ENCODE measurements at regions not wholly inside any gene's neighbourhood (a gene's known extent, or its start where the extent isn't known, plus 50 kb on each side); places are given as distances from the start of the nearest gene placed in this dataset.

DNA sequence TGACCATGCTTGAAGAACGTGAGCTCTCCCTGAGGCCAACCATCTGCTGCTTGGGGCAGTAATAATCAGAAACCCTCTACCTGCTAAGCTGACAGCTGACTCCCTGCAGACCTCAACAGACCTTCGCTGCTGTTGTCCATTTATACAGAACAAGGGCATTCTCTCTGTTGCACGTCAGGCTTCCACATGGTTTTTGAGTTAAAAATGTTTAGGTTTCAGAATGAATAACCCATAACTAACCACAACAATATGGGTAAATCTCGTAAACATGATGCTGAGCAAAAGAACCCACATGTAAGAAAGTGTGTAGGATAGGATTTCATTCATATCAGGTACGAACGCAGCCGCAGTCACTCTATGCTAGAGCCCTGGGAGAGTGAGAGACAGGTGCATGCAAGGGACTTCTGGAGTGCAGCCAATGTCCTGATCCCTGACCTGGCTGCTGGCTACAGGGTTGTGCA is 348.5 kb downstream of the MED10 start:
- H3K9ac ChIP-seq (ENCODE audit: extremely low read depth, low read length, poor library complexity, severe bottlenecking): no peak overlapping the region
- H3K9me3 Mint-ChIP-seq: no peaks in the 10 kb centered on the region
- no peak overlapping the region for H3K4me3 ChIP-seq (ENCODE audit: low read length)
- 71 to 88% methylated on average over 4 to 7 of the region's 7 CpGs for WGBS, 2 experiments (ENCODE audit: insufficient coverage in 1 of 2, insufficient read length in 1 of 2)
- TF ChIP-seq, protein P1, sequence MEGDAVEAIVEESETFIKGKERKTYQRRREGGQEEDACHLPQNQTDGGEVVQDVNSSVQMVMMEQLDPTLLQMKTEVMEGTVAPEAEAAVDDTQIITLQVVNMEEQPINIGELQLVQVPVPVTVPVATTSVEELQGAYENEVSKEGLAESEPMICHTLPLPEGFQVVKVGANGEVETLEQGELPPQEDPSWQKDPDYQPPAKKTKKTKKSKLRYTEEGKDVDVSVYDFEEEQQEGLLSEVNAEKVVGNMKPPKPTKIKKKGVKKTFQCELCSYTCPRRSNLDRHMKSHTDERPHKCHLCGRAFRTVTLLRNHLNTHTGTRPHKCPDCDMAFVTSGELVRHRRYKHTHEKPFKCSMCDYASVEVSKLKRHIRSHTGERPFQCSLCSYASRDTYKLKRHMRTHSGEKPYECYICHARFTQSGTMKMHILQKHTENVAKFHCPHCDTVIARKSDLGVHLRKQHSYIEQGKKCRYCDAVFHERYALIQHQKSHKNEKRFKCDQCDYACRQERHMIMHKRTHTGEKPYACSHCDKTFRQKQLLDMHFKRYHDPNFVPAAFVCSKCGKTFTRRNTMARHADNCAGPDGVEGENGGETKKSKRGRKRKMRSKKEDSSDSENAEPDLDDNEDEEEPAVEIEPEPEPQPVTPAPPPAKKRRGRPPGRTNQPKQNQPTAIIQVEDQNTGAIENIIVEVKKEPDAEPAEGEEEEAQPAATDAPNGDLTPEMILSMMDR (conservative IDR thresholded peaks at IDR 0.05): no peak
- H3K4me1 Mint-ChIP-seq: no peaks in the 10 kb centered on the region
- no peaks in the 10 kb centered on the region for H3K36me3 ChIP-seq (ENCODE audit: control insufficient read depth, insufficient read depth, low read length)
- H3K27me3 ChIP-seq (ENCODE audit: control insufficient read depth, insufficient read depth, low read length, poor library complexity, severe bottlenecking): no peaks in the 10 kb centered on the region
- no peak overlapping the region for H3K27ac ChIP-seq (ENCODE audit: low read depth, low read length)
- no peaks in the 10 kb centered on the region for H3K9me3 ChIP-seq (ENCODE audit: control insufficient read depth, low read length)
- H3K4me1 ChIP-seq (ENCODE audit: control insufficient read depth, insufficient read depth, low read length): no peaks in the 10 kb centered on the region
- H3K36me3 Mint-ChIP-seq (ENCODE audit: low read depth): no peaks in the 10 kb centered on the region
- no peak overlapping the region for H3K27ac Mint-ChIP-seq
- H3K4me3 Mint-ChIP-seq: no peak overlapping the region
- no peak for DNase-seq
- H3K27me3 Mint-ChIP-seq (ENCODE audit: insufficient read depth): no peaks in the 10 kb centered on the region

DNA sequence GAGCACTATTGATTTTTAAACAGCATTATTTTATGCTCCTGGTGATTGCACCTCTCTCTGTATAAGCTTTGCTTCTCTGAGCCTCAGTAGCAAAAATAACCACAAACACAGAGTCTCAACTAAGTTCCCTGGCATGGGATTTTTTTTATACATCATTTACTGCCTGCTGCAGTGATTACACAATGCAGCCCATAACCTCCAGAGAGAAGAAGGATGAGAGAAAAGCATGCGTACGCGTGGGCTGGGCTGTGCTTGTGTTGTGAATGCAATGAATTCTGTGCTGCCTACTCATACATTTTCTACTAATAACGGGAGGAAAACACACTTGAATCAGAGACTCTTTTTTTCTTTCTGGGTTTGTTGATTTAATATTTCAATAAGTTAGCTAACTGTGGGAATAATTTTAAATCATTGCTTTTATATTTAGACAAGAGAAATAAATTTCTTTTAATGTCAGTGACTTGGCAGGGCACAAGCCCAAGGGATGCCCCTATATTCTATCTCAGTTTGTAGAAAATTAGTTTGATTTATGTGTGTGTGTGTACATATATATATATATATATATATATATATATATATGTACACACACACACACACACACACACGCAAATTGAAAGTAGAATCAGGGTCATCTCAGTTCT is 351.5 kb downstream of the MED10 start:
- Histone ChIP-seq H3K4me1 (ENCODE audit: control insufficient read depth, insufficient read depth, low read length) (no peaks in the 10 kb centered on the region), H3K9me3 (ENCODE audit: control insufficient read depth, low read length) (no peaks in the 10 kb centered on the region), H3K36me3 (ENCODE audit: control insufficient read depth, insufficient read depth, low read length) (no peaks in the 10 kb centered on the region), H3K9ac (ENCODE audit: extremely low read depth, low read length, poor library complexity, severe bottlenecking) (no peak overlapping the region), H3K27ac (ENCODE audit: low read depth, low read length) (no peak overlapping the region), H3K27me3 (ENCODE audit: control insufficient read depth, insufficient read depth, low read length, poor library complexity, severe bottlenecking) (no peaks in the 10 kb centered on the region), H3K4me3 (ENCODE audit: low read length) (no peak overlapping the region)
- Mint-ChIP-seq H3K4me1 (no peaks in the 10 kb centered on the region), H3K27ac (no peak overlapping the region), H3K9me3 (no peaks in the 10 kb centered on the region), H3K27me3 (ENCODE audit: insufficient read depth) (no peaks in the 10 kb centered on the region), H3K4me3 (no peak overlapping the region), H3K36me3 (ENCODE audit: low read depth) (no peaks in the 10 kb centered on the region)
- DNase-seq: no peak
- TF ChIP-seq, protein P1 (conservative IDR thresholded peaks at IDR 0.05): no peak
- 71% methylated on average over 4 of the region's 5 CpGs; no CpG with 5 or more reads in 1 of the 2 experiments for WGBS, 2 experiments (ENCODE audit: insufficient coverage in 1 of 2, insufficient read length in 1 of 2)

DNA sequence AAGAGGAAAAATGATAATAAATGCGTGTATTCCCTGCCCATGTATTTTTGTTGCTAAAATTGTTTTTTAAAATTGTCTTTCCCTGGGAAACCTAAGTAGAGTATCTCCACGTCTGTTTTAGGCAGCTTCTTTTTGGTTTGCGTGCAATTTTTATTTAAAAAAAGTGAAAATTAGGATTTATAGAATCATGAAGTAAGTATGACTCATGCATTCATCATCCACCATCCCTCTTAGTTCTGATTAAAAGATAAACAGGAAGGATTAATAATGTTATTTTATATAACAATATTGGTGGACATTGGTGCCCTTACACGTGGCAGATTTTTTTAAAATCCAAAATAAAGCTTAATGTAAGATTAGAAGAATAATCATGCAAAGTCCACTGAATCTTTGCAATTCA is 358.7 kb downstream of the MED10 start:
- Mint-ChIP-seq H3K4me1 (no peaks in the 10 kb centered on the region), H3K27me3 (ENCODE audit: insufficient read depth) (no peaks in the 10 kb centered on the region), H3K27ac (no peak overlapping the region), H3K36me3 (ENCODE audit: low read depth) (no peaks in the 10 kb centered on the region), H3K9me3 (no peaks in the 10 kb centered on the region), H3K4me3 (no peak overlapping the region)
- no peak overlapping the region for H3K9ac ChIP-seq (ENCODE audit: extremely low read depth, low read length, poor library complexity, severe bottlenecking)
- TF ChIP-seq, protein P1 (conservative IDR thresholded peaks at IDR 0.05): no peak
- H3K27ac ChIP-seq (ENCODE audit: low read depth, low read length): no peak overlapping the region
- DNase-seq: no peak
- no peak overlapping the region for H3K4me3 ChIP-seq (ENCODE audit: low read length)
- no peaks in the 10 kb centered on the region for H3K4me1 ChIP-seq (ENCODE audit: control insufficient read depth, insufficient read depth, low read length)
- WGBS, 2 experiments (ENCODE audit: insufficient coverage in 1 of 2, insufficient read length in 1 of 2): 79 to 80% methylated on average over 1 to 4 of the region's 4 CpGs
- H3K27me3 ChIP-seq (ENCODE audit: control insufficient read depth, insufficient read depth, low read length, poor library complexity, severe bottlenecking): no peaks in the 10 kb centered on the region
- H3K36me3 ChIP-seq (ENCODE audit: control insufficient read depth, insufficient read depth, low read length): no peaks in the 10 kb centered on the region
- no peaks in the 10 kb centered on the region for H3K9me3 ChIP-seq (ENCODE audit: control insufficient read depth, low read length)
